Glutamatergic neuron (in vitro differentiated cells): ENCODE measurements at regions not wholly inside any gene's neighbourhood (a gene's known extent, or its start where the extent isn't known, plus 50 kb on each side); places are given as distances from the start of the nearest gene placed in this dataset.

Experiments used
- DNase-seq: peaks from one replicate; pipeline ENCODE4 v3.0.0; 2022
- H3K27ac Mint-ChIP-seq: one replicate; pipeline ENCODE4 v1.8.0; 2020; ENCODE audit warnings: mild to moderate bottlenecking, mixed read lengths, inconsistent platforms; ENCODE audit not compliant: unreplicated experiment
- H3K27me3 Mint-ChIP-seq: one replicate; pipeline ENCODE4 v1.8.0; 2020; ENCODE audit warnings: mild to moderate bottlenecking, moderate library complexity, mixed read lengths, inconsistent platforms; ENCODE audit not compliant: unreplicated experiment
- H3K36me3 Mint-ChIP-seq: one replicate; pipeline ENCODE4 v1.8.0; 2020; ENCODE audit warnings: mild to moderate bottlenecking, mixed read lengths, inconsistent platforms; ENCODE audit not compliant: unreplicated experiment
- H3K4me1 Mint-ChIP-seq: one replicate; pipeline ENCODE4 v1.8.0; 2020; ENCODE audit warnings: mild to moderate bottlenecking, low read depth, mixed read lengths, inconsistent platforms; ENCODE audit not compliant: unreplicated experiment
- H3K4me3 Mint-ChIP-seq: one replicate; pipeline ENCODE4 v1.8.0; 2020; ENCODE audit warnings: mild to moderate bottlenecking, mixed read lengths, inconsistent platforms; ENCODE audit not compliant: unreplicated experiment
- H3K9me3 Mint-ChIP-seq: one replicate; pipeline ENCODE4 v1.8.0; 2020; ENCODE audit warnings: mild to moderate bottlenecking, moderate library complexity, mixed read lengths, inconsistent platforms; ENCODE audit not compliant: unreplicated experiment
- TF ChIP-seq, protein P1 (sequence below): fragments of 200-600 bp; sonication (generic); IDR thresholded peaks from one replicate; pipeline ENCODE4 v1.5.0; 2021; ENCODE audit not compliant: partially characterized antibody, unreplicated experiment

DNA sequence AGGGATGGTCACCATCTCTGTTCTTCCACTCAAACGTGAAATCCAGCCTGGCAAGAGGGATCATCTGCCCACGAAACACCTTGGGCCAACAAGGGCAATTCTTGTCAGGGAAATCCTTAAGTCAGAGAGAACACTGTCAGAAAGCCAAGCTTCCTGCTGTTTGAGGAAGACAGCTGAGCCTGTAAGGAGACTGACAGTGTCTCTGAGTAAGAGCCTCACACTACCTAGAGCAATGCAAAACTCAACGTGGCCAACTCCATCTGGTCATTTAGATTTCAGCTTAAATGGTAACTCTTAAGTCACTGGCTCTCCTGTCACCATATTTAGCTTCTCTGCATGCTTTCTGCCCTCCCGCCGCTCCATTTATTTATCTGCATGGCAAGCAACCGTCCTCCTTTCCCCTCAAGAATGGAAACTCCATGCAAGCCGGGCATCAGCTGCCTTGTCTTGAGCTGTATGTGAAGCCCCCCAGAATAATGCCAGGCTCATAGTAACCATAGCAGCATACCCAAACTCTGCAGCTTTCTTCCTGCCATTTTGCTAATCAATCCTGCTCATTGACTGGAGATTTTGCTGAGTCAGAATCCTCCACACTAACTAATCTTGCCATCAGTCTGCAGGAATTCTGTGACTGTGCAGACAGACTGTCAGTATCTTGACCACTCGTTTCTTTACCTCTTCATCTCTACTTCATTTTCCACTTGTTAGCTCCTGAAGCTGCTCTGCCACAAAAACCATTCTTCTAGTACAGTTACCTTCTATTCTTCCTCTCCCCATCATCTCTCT is 159.8 kb downstream of the IRS2 start:
- H3K27me3 Mint-ChIP-seq = no peaks in the 10 kb centered on the region
- H3K36me3 Mint-ChIP-seq = no peaks in the 10 kb centered on the region
- H3K4me1 Mint-ChIP-seq = no peaks in the 10 kb centered on the region
- TF ChIP-seq, protein P1, sequence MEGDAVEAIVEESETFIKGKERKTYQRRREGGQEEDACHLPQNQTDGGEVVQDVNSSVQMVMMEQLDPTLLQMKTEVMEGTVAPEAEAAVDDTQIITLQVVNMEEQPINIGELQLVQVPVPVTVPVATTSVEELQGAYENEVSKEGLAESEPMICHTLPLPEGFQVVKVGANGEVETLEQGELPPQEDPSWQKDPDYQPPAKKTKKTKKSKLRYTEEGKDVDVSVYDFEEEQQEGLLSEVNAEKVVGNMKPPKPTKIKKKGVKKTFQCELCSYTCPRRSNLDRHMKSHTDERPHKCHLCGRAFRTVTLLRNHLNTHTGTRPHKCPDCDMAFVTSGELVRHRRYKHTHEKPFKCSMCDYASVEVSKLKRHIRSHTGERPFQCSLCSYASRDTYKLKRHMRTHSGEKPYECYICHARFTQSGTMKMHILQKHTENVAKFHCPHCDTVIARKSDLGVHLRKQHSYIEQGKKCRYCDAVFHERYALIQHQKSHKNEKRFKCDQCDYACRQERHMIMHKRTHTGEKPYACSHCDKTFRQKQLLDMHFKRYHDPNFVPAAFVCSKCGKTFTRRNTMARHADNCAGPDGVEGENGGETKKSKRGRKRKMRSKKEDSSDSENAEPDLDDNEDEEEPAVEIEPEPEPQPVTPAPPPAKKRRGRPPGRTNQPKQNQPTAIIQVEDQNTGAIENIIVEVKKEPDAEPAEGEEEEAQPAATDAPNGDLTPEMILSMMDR = no peak
- no peak for DNase-seq
- H3K9me3 Mint-ChIP-seq = no peaks in the 10 kb centered on the region
- H3K4me3 Mint-ChIP-seq = no peak overlapping the region
- no peak overlapping the region for H3K27ac Mint-ChIP-seq

DNA sequence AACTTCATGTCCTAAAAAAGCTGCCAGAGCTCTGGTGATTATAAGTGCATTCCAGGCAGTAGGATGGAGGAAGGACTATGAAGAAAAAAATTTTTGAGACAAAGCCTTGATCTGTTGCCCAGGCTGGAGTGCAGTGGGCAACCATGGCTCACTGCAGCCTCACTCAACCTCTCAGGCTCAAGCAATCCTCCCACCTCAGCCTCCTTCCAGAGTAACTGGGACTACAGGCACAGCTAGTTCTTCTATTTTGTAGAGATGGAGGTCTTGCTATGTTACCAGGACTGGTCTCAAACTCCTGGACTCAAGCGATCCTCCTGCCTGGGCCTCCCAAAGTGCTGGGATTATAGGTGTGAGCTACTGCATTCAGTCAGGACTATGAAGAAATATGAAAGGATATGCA is 161.2 kb downstream of the IRS2 start:
- H3K4me1 Mint-ChIP-seq = no peaks in the 10 kb centered on the region
- TF ChIP-seq, protein P1 = no peak
- H3K27me3 Mint-ChIP-seq = no peaks in the 10 kb centered on the region
- no peak for DNase-seq
- H3K36me3 Mint-ChIP-seq = no peaks in the 10 kb centered on the region
- no peak overlapping the region for H3K4me3 Mint-ChIP-seq
- H3K27ac Mint-ChIP-seq = no peak overlapping the region
- no peaks in the 10 kb centered on the region for H3K9me3 Mint-ChIP-seq

DNA sequence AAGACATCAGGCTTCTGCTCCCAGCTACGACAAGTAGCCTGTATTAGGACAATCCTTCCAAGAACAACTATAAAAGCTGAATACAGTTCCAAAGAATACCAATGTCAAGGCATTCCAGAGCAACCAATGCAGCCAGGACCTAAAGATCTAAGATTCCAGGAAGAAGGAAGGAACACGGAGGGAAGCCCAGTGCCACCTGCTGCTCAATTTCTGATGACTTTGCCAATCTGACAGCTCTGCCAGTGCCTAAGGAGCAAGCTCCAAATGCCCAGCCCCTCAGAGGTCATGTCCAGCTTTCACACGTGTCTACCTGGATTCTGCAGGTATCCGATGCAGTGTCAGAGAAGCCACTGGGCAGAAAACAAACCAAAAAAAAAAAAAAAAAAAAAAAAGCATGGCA is 164.4 kb downstream of the IRS2 start:
- H3K9me3 Mint-ChIP-seq = peaks cover 2% of the 10 kb centered on the region

DNA sequence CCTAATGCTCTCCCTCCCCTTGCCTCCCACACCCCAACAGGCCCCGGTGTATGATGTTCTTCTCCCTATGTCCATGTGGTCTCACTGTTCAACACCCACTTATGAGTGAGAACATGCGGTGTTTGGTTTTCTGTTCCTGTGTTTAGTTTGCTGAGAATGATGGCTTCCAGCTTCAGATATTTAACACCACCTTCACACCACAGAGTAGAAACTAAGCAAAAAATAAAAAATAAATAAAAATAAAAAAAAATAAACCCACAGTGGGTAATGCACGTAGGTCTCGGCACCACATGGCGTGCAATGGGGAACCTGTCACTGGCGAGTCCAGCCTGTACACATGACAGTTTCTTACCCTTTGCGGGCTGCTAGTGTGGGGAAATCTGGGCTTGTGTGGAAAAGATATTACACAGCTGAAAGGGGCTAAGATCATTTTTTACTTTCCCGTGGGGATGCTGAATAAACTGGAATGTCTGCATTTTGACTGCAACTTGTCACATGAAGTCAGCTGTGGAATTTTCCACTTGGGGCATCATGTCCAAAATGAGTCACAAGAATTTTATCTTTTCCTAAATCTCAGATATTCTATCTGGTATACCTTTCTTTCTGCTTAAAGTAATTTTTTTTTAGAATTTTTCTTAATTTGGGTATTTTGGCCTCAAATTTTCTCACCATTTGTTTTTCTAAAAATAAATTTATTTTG is 170.5 kb downstream of the IRS2 start:
- TF ChIP-seq, protein P1 = no peak
- no peak for DNase-seq
- H3K4me1 Mint-ChIP-seq = no peaks in the 10 kb centered on the region
- no peak overlapping the region for H3K4me3 Mint-ChIP-seq
- no peaks in the 10 kb centered on the region for H3K36me3 Mint-ChIP-seq
- peaks cover 2% of the 10 kb centered on the region for H3K27me3 Mint-ChIP-seq
- peaks cover 2% of the 10 kb centered on the region for H3K9me3 Mint-ChIP-seq
- H3K27ac Mint-ChIP-seq = no peak overlapping the region

More for the DNA sequence above, 164.4 kb downstream of the IRS2 start:
- no peak for DNase-seq
- TF ChIP-seq, protein P1 = no peak
- Mint-ChIP-seq H3K36me3 (no peaks in the 10 kb centered on the region), H3K4me3 (no peak overlapping the region), H3K4me1 (no peaks in the 10 kb centered on the region), H3K27ac (no peak overlapping the region), H3K27me3 (peaks cover 2% of the 10 kb centered on the region)
